ENCODE measurements at regions not wholly inside any gene's neighbourhood (a gene's known extent, or its start where the extent isn't known, plus 50 kb on each side); places are given as distances from the start of the nearest gene placed in this dataset.

GRCh38 chr18:41829647-41830516 lies 125.2 kb upstream of the PIK3C3 start:
- DNase-seq: no peak

GRCh38 chr18:41828137-41828536 lies 126.9 kb upstream of the PIK3C3 start:
- no peak for DNase-seq

DNA sequence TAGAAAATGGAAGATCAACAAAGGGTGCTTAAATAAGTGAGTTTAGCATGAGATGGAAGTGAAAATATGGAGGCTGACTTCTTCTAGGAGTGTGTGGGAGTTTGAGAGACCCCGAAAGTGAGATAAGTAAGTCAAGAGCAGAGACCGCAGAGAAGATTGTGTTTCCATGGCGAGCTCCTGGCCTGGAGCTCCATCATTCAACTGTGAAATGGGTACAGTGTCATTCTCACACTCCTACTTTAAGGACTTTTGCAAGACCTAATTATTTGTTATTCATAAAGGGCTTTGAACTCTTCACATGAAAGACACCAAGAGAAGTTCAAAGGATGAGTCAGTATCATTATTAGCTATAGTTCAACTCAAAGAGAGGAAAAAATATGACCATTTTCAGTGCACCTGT lies 134.2 kb upstream of the PIK3C3 start:
- DNase-seq: no peak

DNA sequence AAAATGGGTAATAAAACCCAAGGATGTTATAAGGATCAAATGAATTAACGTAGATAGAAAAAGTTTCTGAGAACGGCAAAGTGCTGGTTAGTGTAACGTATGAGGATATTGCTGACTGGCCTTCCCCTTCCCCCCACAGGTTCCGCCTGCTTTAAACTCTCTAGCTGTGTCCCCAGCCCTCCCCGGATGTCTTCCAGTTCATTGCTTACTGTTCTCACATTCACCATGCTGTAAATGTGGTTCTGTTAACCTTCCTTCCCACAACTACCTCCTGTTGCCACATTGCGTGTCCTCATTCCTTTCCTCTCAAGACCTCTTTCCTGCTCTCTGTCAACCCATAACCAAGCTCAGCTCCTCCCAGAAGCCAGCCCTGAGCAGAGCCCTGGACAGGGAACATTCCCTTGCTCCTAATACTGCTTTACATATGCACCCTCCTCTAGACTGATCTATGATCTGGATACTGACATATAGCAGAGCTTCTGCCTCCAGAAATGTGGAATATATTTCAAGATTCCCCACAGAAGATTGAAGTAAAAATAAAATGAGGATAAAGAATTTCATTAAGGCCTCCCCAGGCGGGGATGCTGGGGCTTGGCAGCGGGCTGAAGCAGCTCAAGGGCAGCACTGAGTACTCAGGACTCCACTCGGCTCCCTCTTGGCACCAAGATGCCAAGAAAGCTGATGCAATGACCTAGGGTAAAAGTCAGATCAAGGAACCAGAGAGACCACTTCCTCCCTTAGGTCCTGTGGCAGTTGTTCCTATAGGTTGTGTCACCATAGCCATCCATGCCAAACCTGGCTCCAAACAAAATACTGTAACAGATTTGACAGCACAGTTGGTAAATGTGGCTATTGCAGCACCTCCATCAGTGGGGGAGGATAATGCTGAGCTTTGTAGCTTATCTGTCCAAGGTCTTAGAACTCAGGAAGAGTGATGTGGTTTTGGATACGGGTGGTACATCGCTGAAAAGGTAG lies 136.4 kb upstream of the PIK3C3 start:
- DNase-seq: no peak

GRCh38 chr18:41814651-41815050 lies 140.4 kb upstream of the PIK3C3 start:
- DNase-seq: no peak

GRCh38 chr18:41809652-41810051 lies 145.4 kb upstream of the PIK3C3 start:
- DNase-seq: no peak

- no peak for DNase-seq
Observed at GRCh38 chr18:41805341-41805740, 149.7 kb upstream of the PIK3C3 start.

DNA sequence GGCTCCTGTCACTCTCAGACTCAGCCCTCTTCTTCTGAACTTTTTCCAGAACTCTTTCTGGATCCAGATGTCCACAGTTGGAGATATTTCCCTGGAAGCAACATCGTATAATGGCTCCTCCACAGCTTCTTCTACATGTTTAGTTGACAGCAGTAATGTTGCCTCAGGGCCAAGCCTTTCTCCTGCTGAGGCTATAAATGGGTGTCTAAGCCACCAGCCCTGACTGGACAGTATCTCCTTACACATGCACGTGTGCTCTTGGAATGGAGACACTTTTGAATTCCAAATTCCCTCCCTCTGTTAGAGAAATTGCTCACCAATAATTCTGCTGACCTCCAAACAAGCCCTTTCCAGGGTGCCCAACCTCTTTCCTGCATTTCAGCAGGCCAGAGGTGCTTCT lies 156.2 kb upstream of the PIK3C3 start:
- DNase-seq: no peak

GRCh38 chr18:41790687-41791086 lies 164.3 kb upstream of the PIK3C3 start:
- no peak for DNase-seq

DNA sequence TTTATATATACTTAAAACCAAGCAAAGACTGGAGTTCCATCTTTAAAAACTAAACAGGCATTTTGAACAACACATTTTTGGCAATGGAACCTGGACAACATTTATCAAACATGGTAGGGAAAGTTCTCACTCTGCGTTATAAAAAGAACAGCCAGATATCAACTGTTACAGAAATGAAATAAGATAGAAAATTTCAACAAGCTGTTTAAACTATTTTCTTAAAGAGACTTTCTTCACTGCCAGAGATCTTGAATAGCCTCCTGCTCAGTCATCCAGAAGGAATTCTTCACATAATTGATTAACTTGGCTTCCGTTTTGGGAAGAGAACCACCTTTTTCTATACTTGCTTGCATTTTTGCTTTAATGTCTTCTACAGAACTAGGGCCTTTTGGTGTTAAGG lies 166.0 kb upstream of the PIK3C3 start:
- no peak for DNase-seq

- no peak for DNase-seq
Observed at GRCh38 chr18:41783879-41784278, 171.2 kb upstream of the PIK3C3 start.

GRCh38 chr18:41783065-41783818 lies 171.8 kb upstream of the PIK3C3 start:
- DNase-seq: no peak

DNA sequence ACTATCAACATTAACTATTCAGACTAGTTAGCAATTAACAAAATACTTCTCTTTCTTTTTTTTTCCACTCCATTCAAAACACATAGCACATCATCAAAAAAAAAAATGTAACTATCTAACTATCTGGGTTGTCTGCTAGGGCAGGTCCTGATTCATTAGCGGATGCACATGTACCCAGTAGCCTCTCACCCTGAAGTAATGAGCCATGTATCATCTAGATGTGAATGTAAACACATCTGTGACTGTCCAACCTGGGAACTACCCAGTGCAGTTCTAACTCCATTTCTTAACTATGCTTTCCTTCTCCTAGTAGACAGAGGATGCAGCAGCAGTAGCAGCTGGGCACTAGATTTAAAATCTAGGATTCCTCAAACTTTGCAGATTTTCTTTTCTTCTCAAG lies 183.1 kb upstream of the PIK3C3 start:
- DNase-seq: no peak

GRCh38 chr18:41769265-41769664 lies 185.8 kb upstream of the PIK3C3 start:
- no peak for DNase-seq

DNA sequence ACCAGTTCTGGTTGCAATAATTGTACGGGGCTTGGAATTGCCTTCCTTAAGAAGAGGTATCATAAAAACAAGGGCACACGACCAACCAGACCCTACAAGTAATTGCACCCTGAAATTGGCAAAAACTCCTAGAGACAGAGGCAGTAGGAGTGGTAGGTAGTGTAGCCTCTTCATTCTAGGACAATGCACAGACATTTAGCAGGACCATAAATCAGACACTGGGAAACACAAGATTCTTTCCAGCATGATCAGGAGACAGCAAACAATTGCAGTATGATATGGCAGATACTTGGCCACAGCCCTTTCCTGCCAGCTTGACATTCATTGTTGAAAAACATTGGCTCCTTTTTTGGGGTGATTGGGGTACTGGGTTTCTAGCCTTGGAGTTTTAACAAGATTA lies 186.6 kb upstream of the PIK3C3 start:
- DNase-seq: no peak

GRCh38 chr18:41767960-41768359 lies 187.1 kb upstream of the PIK3C3 start:
- no peak for DNase-seq

- DNase-seq: no peak
Observed at GRCh38 chr18:41765460-41765859, 189.6 kb upstream of the PIK3C3 start.

- no peak for DNase-seq
Observed at GRCh38 chr18:41763361-41763760, 191.7 kb upstream of the PIK3C3 start.

DNA sequence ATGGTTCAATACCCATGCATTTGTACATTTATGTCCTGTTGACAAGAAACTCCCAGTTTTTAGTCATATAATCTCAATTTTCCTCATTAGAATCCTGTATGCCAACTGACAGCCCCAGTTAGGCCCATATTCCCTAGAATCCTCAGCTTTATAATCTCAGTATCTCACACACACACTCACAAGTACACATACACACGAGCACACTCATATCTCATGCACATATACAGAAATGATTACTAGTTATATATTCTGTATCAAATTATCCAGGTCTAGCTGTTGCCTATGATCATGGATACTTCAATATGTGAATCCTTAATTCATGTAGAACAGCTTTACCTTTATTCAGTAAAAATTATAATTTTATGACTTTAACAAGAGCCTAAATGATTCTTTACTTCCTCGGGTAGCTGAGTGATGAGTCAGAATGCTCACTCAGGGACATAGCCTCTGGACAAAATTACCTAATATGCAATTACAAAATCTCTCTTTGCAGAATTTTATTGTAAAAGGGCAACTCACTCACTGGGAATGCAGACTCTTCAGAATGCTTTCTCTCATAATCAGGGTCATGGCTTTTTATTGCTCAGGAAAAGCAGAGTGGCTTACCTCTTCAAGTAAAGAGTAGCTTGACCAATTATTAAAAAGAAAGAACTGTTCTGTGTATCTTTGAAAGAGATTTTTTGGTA lies 193.6 kb upstream of the PIK3C3 start:
- no peak for DNase-seq

DNA sequence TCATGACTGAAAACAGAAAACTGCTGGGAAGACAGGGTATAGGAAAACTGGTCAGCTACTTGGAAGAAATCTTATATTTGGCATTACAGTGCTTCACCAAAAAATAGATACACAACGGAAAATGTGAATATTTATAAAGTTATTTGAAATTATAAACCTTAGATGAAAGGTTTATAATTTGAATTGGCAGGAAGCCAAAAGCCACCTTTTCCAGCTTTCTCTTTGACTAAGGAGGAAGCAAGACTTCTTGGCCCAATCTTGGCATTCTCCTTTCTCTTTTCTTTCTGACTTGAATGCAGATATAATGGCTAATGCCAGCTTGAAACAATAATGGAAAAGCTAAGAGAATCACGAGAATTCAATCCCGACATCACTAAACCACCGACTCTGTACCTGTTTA lies 196.5 kb upstream of the PIK3C3 start:
- DNase-seq: no peak

- no peak for DNase-seq
Observed at GRCh38 chr18:41756141-41756540, 198.9 kb upstream of the PIK3C3 start.

DNA sequence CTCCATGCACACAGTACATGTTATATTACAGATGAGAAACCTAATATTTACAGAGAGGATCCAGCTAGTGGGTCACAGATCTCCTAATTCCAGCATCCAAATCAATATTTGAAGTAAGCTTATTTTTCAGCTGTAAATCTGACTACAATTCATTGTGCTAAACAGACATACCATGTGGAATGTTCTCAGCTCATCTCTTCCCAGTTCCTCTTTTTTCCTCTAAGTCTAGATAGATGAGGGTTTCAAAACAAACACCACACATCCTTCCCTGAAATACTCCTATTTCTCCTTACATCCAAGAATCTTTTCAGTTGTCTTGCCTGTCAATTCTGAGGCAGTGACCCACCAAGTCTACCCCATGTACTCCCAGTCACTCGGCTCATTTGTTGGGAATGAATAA lies 200.7 kb upstream of the PIK3C3 start:
- DNase-seq: no peak
